ENCODE measurements at regions not wholly inside any gene's neighbourhood (a gene's known extent, or its start where the extent isn't known, plus 50 kb on each side); places are given as distances from the start of the nearest gene placed in this dataset.

- no peak for TF ChIP-seq CTCF (IDR thresholded peaks at IDR 0.05)
- Mint-ChIP-seq H3K36me3 (ENCODE audit: low read depth) (no peaks in the 10 kb centered on the region; the same call in 1 of the 2 replicates), H3K27me3 (ENCODE audit: insufficient read depth) (peaks cover 15% of the 10 kb centered on the region), H3K27ac (no peak overlapping the region), H3K4me3 (no peak overlapping the region), H3K9me3 (peaks cover 6% of the 10 kb centered on the region; the same call in 1 of the 2 replicates), H3K4me1 (ENCODE audit: low read depth) (peaks cover 12% of the 10 kb centered on the region; the same call in 1 of the 2 replicates)
- DNase-seq = no peak
These were observed 133.3 kb downstream of the TFAP2C start for GRCh38 chr20:56762401-56762800.

- peaks cover 16% of the 10 kb centered on the region for H3K27me3 Mint-ChIP-seq (ENCODE audit: insufficient read depth)
- H3K4me3 Mint-ChIP-seq = no peak overlapping the region
- peaks cover 6% of the 10 kb centered on the region; the same call in 1 of the 2 replicates for H3K9me3 Mint-ChIP-seq
- H3K4me1 Mint-ChIP-seq (ENCODE audit: low read depth) = peaks cover 12% of the 10 kb centered on the region; the same call in 1 of the 2 replicates
- no peaks in the 10 kb centered on the region for H3K36me3 Mint-ChIP-seq (ENCODE audit: low read depth)
- H3K27ac Mint-ChIP-seq = no peak overlapping the region
- no peak for TF ChIP-seq CTCF (IDR thresholded peaks at IDR 0.05)
- no peak for DNase-seq
These were observed 133.7 kb downstream of the TFAP2C start for GRCh38 chr20:56762829-56763228.

GRCh38 chr20:56764671-56765070, 135.6 kb downstream of the TFAP2C start:
- Mint-ChIP-seq H3K27me3 (ENCODE audit: insufficient read depth) (peaks cover 15% of the 10 kb centered on the region), H3K9me3 (peaks cover 6% of the 10 kb centered on the region; the same call in 1 of the 2 replicates), H3K4me1 (ENCODE audit: low read depth) (peaks cover 14% of the 10 kb centered on the region), H3K4me3 (no peak overlapping the region), H3K27ac (no peak overlapping the region), H3K36me3 (ENCODE audit: low read depth) (no peaks in the 10 kb centered on the region)
- no peak for TF ChIP-seq CTCF (IDR thresholded peaks at IDR 0.05)
- no peak for DNase-seq

- H3K4me3 Mint-ChIP-seq = no peak overlapping the region
- H3K9me3 Mint-ChIP-seq = peaks cover 6% of the 10 kb centered on the region; the same call in 1 of the 2 replicates
These were observed 136.3 kb downstream of the TFAP2C start for GRCh38 chr20:56765172-56766073.

GRCh38 chr20:56766528-56766927, 137.4 kb downstream of the TFAP2C start:
- H3K9me3 Mint-ChIP-seq = peaks cover 6% of the 10 kb centered on the region; the same call in 1 of the 2 replicates
- H3K4me1 Mint-ChIP-seq (ENCODE audit: low read depth) = peaks cover 23% of the 10 kb centered on the region
- H3K27me3 Mint-ChIP-seq (ENCODE audit: insufficient read depth) = peaks cover 15% of the 10 kb centered on the region
- H3K27ac Mint-ChIP-seq = no peak overlapping the region
- no peak for DNase-seq
- no peak for TF ChIP-seq CTCF (IDR thresholded peaks at IDR 0.05)
- no peaks in the 10 kb centered on the region for H3K36me3 Mint-ChIP-seq (ENCODE audit: low read depth)
- H3K4me3 Mint-ChIP-seq = no peak overlapping the region

More at GRCh38 chr20:56765172-56766073, 136.3 kb downstream of the TFAP2C start:
- Mint-ChIP-seq H3K27me3 (ENCODE audit: insufficient read depth) (peaks cover 15% of the 10 kb centered on the region), H3K27ac (no peak overlapping the region), H3K36me3 (ENCODE audit: low read depth) (no peaks in the 10 kb centered on the region), H3K4me1 (ENCODE audit: low read depth) (peaks cover 21% of the 10 kb centered on the region)
- no peak for TF ChIP-seq CTCF (IDR thresholded peaks at IDR 0.05)
- no peak for DNase-seq

Data from HFFc6 (cell line).